Endothelial cell of umbilical vein (primary cell): ENCODE measurements at regions not wholly inside any gene's neighbourhood (a gene's known extent, or its start where the extent isn't known, plus 50 kb on each side); places are given as distances from the start of the nearest gene placed in this dataset.

Experiments used
- BruUV-seq: library from RNA; stranded (reverse); fragments of 400-500 nt; replicated peaks from 2 replicates; lab custom pipeline; 2021; lab: Mats Ljungman, UMichigan
- CTCF ChIA-PET: fragments of 300-600, 350-600 bp; sonication (Branson Sonifier 250); formaldehyde crosslinking; loops from one replicate; lab custom pipeline; 2021; ENCODE audit warnings: antibody characterized with exemption, inconsistent platforms; lab: Charles Lee
- POLR2A ChIA-PET: fragments of 300-600, 350-600 bp; sonication (Branson Sonifier 250); formaldehyde crosslinking; loops from one replicate; lab custom pipeline; 2021; ENCODE audit warnings: antibody characterized with exemption, inconsistent platforms; lab: Charles Lee
- DNase-seq: peaks from one replicate; pipeline ENCODE4 v3.0.0-alpha.2; 2011; ENCODE audit warnings: low read depth, low spot score
- FAIRE-seq: peaks from 2 replicates; lab custom pipeline; 2011; peaks lifted over from hg19 to GRCh38; lab: Jason Lieb, UNC
- H2AFZ ChIP-seq: 2 replicates; pipeline ENCODE4 v1.6.0; 2012; ENCODE audit warnings: low read depth, low read length, control low read depth, inconsistent platforms
- H3K27ac ChIP-seq: 2 replicates; pipeline ENCODE4 v1.5.1; 2011; ENCODE audit warnings: low read depth, mild to moderate bottlenecking, control low read depth, low read length, moderate library complexity; ENCODE audit not compliant: insufficient read depth
- H3K27me3 ChIP-seq, 2 experiments: 2 replicates each; pipeline versions ENCODE4 v1.6.0 to v1.6.1; 2011; ENCODE audit warnings: low read length in 2 of 2, mixed read lengths in 1 of 2; ENCODE audit not compliant: control insufficient read depth in 2 of 2, insufficient read depth in 2 of 2
- H3K36me3 ChIP-seq, 2 experiments: 2 replicates in 1 of 2; 3 replicates in 1 of 2; pipeline ENCODE4 v1.5.1; 2011; ENCODE audit warnings: low read length in 2 of 2, mild to moderate bottlenecking in 1 of 2, moderate library complexity in 1 of 2; ENCODE audit not compliant: control insufficient read depth in 2 of 2, insufficient read depth in 2 of 2; ENCODE audit errors: extremely low read depth in 1 of 2
- H3K4me1 ChIP-seq: 3 replicates; pipeline ENCODE4 v1.5.1; 2011; ENCODE audit warnings: mild to moderate bottlenecking, low read length; ENCODE audit not compliant: control insufficient read depth, insufficient read depth; ENCODE audit errors: extremely low read depth
- H3K4me2 ChIP-seq: 2 replicates; pipeline ENCODE4 v1.6.1; 2011; ENCODE audit warnings: low read length, control low read depth, mixed read lengths; ENCODE audit not compliant: insufficient read depth
- H3K4me3 ChIP-seq, 3 experiments: fragments of 200-600 bp in 1 of 3; sonication (generic), shearing (Covaris generic) in 1 of 3; replicated peaks in 1 of 3; 2 replicates each; pipeline ENCODE4 v1.5.1; 2011 to 2016; ENCODE audit warnings: control low read depth in 3 of 3, low read length in 3 of 3, mild to moderate bottlenecking in 2 of 3, inconsistent platforms in 1 of 3, low read depth in 1 of 3, moderate library complexity in 1 of 3; ENCODE audit not compliant: insufficient read depth in 1 of 3
- H3K79me2 ChIP-seq: 2 replicates; pipeline ENCODE4 v1.6.0; 2012; ENCODE audit warnings: low read length, inconsistent platforms; ENCODE audit not compliant: control insufficient read depth, insufficient read depth
- H3K9ac ChIP-seq: replicated peaks from 2 replicates; pipeline ENCODE3; 2011; ENCODE audit warnings: low read length, control low read depth; ENCODE audit not compliant: insufficient read depth; ENCODE audit errors: extremely low read depth
- H3K9me1 ChIP-seq: replicated peaks from 3 replicates; pipeline ENCODE4 v1.6.0; 2011; ENCODE audit warnings: mild to moderate bottlenecking, low read length; ENCODE audit not compliant: control insufficient read depth, insufficient read depth; ENCODE audit errors: extremely low read depth
- H3K9me3 ChIP-seq: replicated peaks from 2 replicates; pipeline ENCODE4 v1.5.1; 2012; ENCODE audit warnings: low read length, inconsistent platforms; ENCODE audit not compliant: control insufficient read depth, insufficient read depth
- H4K20me1 ChIP-seq: replicated peaks from 2 replicates; pipeline ENCODE3; 2011; ENCODE audit warnings: mild to moderate bottlenecking, low read length; ENCODE audit not compliant: control insufficient read depth, insufficient read depth; ENCODE audit errors: extremely low read depth
- EZH2 ChIP-seq: IDR thresholded peaks from 2 replicates; pipeline ENCODE4 v1.6.1; 2012; ENCODE audit warnings: borderline replicate concordance, low read depth, mild to moderate bottlenecking, moderate library complexity, low read length, inconsistent platforms; ENCODE audit not compliant: severe bottlenecking
- FOS ChIP-seq: IDR thresholded peaks from 2 replicates; pipeline ENCODE4 v1.6.1; 2011; ENCODE audit warnings: mild to moderate bottlenecking, low read length, moderate library complexity, borderline replicate concordance; ENCODE audit not compliant: insufficient read depth
- GATA2 ChIP-seq: IDR thresholded peaks from 2 replicates; pipeline ENCODE4 v1.7.0; 2011; ENCODE audit warnings: low read depth, mild to moderate bottlenecking, moderate library complexity, mixed read lengths, low read length; ENCODE audit not compliant: insufficient read length, insufficient read depth
- JUN ChIP-seq: IDR thresholded peaks from 2 replicates; pipeline ENCODE4 v1.6.1; 2011; ENCODE audit warnings: borderline replicate concordance, low read depth; ENCODE audit not compliant: insufficient read length, insufficient read depth
- MYC ChIP-seq: IDR thresholded peaks from one replicate; pipeline ENCODE4 v1.6.1; 2011; ENCODE audit warnings: mild to moderate bottlenecking, low read depth, low read length
- POLR2A ChIP-seq: IDR thresholded peaks from 2 replicates; pipeline ENCODE4 v1.6.1; 2012; ENCODE audit warnings: low read depth, mild to moderate bottlenecking, control low read depth, low read length
- POLR2AphosphoS5 ChIP-seq: IDR thresholded peaks from 2 replicates; pipeline ENCODE4 v1.6.1; 2012; ENCODE audit warnings: low read depth, mild to moderate bottlenecking, control low read depth, low read length, moderate library complexity; ENCODE audit not compliant: insufficient read depth
- dilution Hi-C: fragments of 300-500 bp; cut with MboI; formaldehyde crosslinking; loops from one replicate; pipeline ENCODE4 v1.15.0; 2019; ENCODE audit warnings: low sequenced_read_pairs; ENCODE audit not compliant: extremely low pct_ligation_motif_present
- intact Hi-C: fragments of 100-400 bp; cut with micrococcal nuclease; formaldehyde crosslinking; loops from one replicate; pipeline ENCODE4 v1.10.0; 2022
- TF ChIP-seq, protein P1 (sequence below), 2 donors: IDR thresholded peaks; 1 replicate in 1 of 2; 2 replicates in 1 of 2; pipeline ENCODE4 v1.5.1; 2011; ENCODE audit warnings: low read length in 2 of 2, mild to moderate bottlenecking in 2 of 2, moderate library complexity in 2 of 2, control low read depth in 1 of 2, inconsistent platforms in 1 of 2, low read depth in 1 of 2; ENCODE audit not compliant: insufficient read depth in 1 of 2; ENCODE audit errors: extremely low read depth in 1 of 2
- TF ChIP-seq, protein P2 (sequence below): IDR thresholded peaks from 2 replicates; pipeline ENCODE4 v1.6.1; 2011; ENCODE audit not compliant: insufficient read depth, insufficient read length

DNA sequence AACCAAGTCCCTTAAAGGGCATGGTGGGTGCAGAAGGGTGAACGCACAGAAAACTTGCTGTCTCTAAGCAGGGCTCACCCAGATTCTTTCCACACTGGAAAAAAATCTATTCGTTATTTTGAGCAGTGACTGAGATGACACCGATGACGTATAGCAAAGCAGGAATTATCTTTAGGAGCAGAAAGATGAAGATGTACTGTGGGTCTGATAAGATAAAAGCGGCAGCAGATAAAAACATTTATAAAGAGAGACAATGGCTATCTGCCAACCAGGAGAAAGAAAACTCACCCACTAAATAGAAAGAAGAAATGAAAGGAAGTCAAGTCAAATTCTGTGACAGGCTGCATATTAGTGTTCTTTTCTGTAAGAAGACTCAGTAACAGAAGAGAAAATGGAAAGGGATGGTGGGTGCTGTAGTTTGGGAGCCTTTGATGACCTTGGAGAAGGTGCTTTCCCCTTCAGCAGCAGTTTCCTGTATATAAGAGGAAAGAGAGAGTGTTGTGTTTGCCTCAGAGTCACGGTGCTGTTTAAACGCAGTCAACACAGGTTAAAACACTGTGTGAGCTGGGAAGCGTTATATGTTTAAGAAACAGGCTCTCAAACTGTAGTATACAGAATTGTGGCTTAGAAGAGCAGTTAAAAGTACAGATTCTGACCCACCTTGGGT is 111.6 kb downstream of the AQP9 start:
- Histone ChIP-seq H3K27me3 (peaks cover 13 to 23% of the 10 kb centered on the region in 2 experiments), H3K9me3 (no peaks in the 10 kb centered on the region), H3K9me1 (no peaks in the 10 kb centered on the region), H3K4me3 (no peak overlapping the region), H3K4me2 (no peak overlapping the region), H3K4me1 (no peaks in the 10 kb centered on the region), H3K9ac (no peak overlapping the region), H2AFZ (no peak overlapping the region), H3K27ac (no peak overlapping the region), H4K20me1 (no peaks in the 10 kb centered on the region), H3K79me2 (no peaks in the 10 kb centered on the region), H3K36me3 (no peaks in the 10 kb centered on the region)
- no peak for DNase-seq
- dilution Hi-C loops (no loop called here), intact Hi-C loops (no loop called here)
- no peak for FAIRE-seq
- POLR2A ChIA-PET: no interaction called here
- CTCF ChIA-PET: no interaction called here
- TF ChIP-seq MYC: no peak
- no TSS peak for BruUV-seq

DNA sequence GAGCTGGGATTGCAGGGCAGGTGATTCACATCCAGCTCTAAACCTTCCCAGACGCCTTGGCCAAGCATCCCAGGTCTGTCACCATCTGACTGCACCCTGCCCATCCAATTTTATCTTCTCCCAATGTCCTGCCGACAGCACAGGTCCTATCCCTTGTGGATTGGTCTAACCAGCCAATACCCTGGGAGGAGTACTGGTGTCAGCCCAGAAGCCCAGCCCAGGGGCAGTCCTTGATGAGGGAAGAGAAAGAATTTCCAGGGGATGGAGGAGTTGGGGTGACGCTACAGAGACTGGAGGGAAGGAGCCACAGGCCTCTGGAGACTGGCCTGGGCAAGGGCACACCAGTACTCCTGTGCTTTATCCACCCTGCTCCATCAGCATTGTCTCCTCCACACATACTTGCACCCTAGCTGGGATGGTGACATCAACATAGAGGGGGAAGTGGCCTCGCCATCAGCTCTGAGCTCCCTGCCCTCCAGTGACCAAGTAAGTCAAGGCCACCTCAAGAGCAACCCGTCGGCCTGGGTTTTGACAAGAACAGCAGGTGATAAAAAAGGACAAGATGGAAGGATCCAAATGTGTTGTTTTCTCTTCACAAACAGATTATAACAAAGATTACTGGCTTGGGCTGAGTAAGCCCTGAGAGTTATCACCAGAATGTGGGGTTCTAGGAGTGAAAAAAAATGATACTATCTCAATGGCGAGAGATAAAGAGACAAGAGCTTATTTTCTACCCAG is 114.6 kb downstream of the AQP9 start:
- H3K9me1 ChIP-seq: no peaks in the 10 kb centered on the region
- H2AFZ ChIP-seq: no peak overlapping the region
- TF ChIP-seq, protein P1, sequence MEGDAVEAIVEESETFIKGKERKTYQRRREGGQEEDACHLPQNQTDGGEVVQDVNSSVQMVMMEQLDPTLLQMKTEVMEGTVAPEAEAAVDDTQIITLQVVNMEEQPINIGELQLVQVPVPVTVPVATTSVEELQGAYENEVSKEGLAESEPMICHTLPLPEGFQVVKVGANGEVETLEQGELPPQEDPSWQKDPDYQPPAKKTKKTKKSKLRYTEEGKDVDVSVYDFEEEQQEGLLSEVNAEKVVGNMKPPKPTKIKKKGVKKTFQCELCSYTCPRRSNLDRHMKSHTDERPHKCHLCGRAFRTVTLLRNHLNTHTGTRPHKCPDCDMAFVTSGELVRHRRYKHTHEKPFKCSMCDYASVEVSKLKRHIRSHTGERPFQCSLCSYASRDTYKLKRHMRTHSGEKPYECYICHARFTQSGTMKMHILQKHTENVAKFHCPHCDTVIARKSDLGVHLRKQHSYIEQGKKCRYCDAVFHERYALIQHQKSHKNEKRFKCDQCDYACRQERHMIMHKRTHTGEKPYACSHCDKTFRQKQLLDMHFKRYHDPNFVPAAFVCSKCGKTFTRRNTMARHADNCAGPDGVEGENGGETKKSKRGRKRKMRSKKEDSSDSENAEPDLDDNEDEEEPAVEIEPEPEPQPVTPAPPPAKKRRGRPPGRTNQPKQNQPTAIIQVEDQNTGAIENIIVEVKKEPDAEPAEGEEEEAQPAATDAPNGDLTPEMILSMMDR (IDR thresholded peaks at IDR 0.05; ENCODE audit: extremely low read depth in 1 of 2, insufficient read depth in 1 of 2, low read depth in 1 of 2, low read length in 2 of 2): no peak
- TF ChIP-seq FOS: no peak
- TF ChIP-seq JUN: no peak
- no peak for TF ChIP-seq MYC
- no peak for TF ChIP-seq POLR2A
- TF ChIP-seq GATA2: no peak
- TF ChIP-seq, protein P2, sequence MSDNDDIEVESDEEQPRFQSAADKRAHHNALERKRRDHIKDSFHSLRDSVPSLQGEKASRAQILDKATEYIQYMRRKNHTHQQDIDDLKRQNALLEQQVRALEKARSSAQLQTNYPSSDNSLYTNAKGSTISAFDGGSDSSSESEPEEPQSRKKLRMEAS: no peak
- TF ChIP-seq EZH2: no peak
- no peak for TF ChIP-seq POLR2AphosphoS5
- no peak overlapping the region for H3K9ac ChIP-seq
- H3K4me3 ChIP-seq: no peak overlapping the region
- no peak overlapping the region for H3K4me2 ChIP-seq
- no peak for FAIRE-seq
- dilution Hi-C loops (no loop called here), intact Hi-C loops (no loop called here)
- no TSS peak for BruUV-seq
- no peaks in the 10 kb centered on the region for H3K4me1 ChIP-seq
- no peaks in the 10 kb centered on the region for H4K20me1 ChIP-seq
- no peak for DNase-seq
- H3K79me2 ChIP-seq: no peaks in the 10 kb centered on the region
- no peak overlapping the region for H3K27ac ChIP-seq
- H3K36me3 ChIP-seq: no peaks in the 10 kb centered on the region
- POLR2A ChIA-PET: no interaction called here
- no peaks in the 10 kb centered on the region for H3K9me3 ChIP-seq
- CTCF ChIA-PET: interaction anchor here (1.1 to 2.4 kb wide), 4 partner anchors 11 to 25 kb away, joined by 3 to 10 read pairs (median 3); no protein-coding TSS in a partner anchor
- peaks cover 23 to 35% of the 10 kb centered on the region in 2 experiments for H3K27me3 ChIP-seq
